ENCODE measurements at regions not wholly inside any gene's neighbourhood (a gene's known extent, or its start where the extent isn't known, plus 50 kb on each side); places are given as distances from the start of the nearest gene placed in this dataset.

DNA sequence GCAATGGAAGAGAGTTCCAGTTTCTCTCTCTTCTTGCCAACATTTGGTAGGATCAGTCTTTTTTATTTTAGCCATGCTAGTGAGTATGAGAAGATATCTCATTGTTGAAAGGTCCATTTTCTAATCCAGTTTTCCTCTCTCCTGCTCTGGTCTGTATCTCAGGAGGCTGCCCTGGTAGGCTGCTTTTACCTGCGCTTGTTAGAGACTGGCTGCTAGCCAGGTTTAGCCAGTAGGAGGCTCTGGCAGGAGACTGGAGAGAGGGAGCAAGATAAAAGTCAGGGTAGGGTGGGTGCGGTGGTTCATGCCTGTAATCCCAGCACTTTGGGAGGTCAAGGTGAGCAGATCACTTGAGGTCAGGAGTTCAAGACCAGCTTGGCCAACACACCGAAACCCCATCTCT, 68.6 kb upstream of the FOXP4 start:
- H4K20me1 ChIP-seq = no peaks in the 10 kb centered on the region
- peaks cover 8 to 37% (median 19%) of the 10 kb centered on the region in 10 experiments for H3K4me1 ChIP-seq
- H3K27ac ChIP-seq = no peak overlapping the region
- no peak overlapping the region for H3K9ac ChIP-seq
- H3K4me3 ChIP-seq = no peak overlapping the region
- H3K36me3 ChIP-seq = no peaks in the 10 kb centered on the region
- no peak overlapping the region for H3K4me2 ChIP-seq
- no peaks in the 10 kb centered on the region for H3K27me3 ChIP-seq
- no peaks in the 10 kb centered on the region for H3K9me3 ChIP-seq (replicated peaks in 1 of 11)
- TF ChIP-seq Cebpa-rat (IDR thresholded peaks at IDR 0.05) = no peak

DNA sequence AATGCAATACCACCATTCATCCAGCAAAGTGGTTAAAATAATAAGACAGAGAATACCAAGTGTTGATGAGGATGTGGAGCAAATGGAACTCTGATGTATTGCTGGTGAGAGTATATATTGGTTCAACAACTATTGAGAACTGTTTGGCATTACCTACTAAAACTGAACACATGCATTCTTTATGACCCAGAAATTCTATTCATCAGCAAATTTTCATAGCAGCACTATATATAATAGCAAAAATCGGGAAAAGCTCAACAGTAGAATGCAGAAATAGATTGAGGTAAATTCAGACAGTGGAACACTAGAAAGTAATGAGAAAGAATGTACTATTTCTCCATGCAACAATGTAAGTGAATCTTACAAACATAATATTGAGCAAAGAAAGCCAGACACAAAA, 62.2 kb upstream of the FOXP4 start:
- no peaks in the 10 kb centered on the region for H3K36me3 ChIP-seq
- peaks cover 7 to 17% (median 13%) of the 10 kb centered on the region in 10 experiments; a peak in 19 of 20 replicates for H3K4me1 ChIP-seq
- H3K4me3 ChIP-seq = no peak overlapping the region
- no peak for TF ChIP-seq Cebpa-rat (IDR thresholded peaks at IDR 0.05)
- no peaks in the 10 kb centered on the region for H3K27me3 ChIP-seq
- no peaks in the 10 kb centered on the region for H3K9me3 ChIP-seq (replicated peaks in 1 of 11)
- H3K4me2 ChIP-seq = no peak overlapping the region
- no peaks in the 10 kb centered on the region for H4K20me1 ChIP-seq
- H3K27ac ChIP-seq = no peak overlapping the region
- no peak overlapping the region for H3K9ac ChIP-seq

- peak overlapping the region; percentile 4 to 91 (median 38); a peak in 15 of 22 replicates for H3K4me2 ChIP-seq
- no peaks in the 10 kb centered on the region; a peak in 1 of 22 replicates for H4K20me1 ChIP-seq
- peaks cover 0 to 2% (median 0%) of the 10 kb centered on the region in 11 experiments; a peak in 1 of 22 replicates for H3K27me3 ChIP-seq
- no peak overlapping the region for H3K27ac ChIP-seq
- TF ChIP-seq Cebpa-rat (IDR thresholded peaks at IDR 0.05) = no peak
- H3K9me3 ChIP-seq (replicated peaks in 1 of 11) = no peaks in the 10 kb centered on the region
- peaks cover 10 to 22% (median 18%) of the 10 kb centered on the region in 10 experiments; a peak in 19 of 20 replicates for H3K4me1 ChIP-seq
- H3K36me3 ChIP-seq = no peaks in the 10 kb centered on the region
- H3K4me3 ChIP-seq = no peak overlapping the region
- H3K9ac ChIP-seq = peak overlapping the region in 2 of 11 experiments; percentile 29 to 42; a peak in 3 of 22 replicates
Measured at GRCh38 chr6:41487860-41488432, 58.2 kb upstream of the FOXP4 start.

GRCh38 chr6:41488433-41489119, 57.6 kb upstream of the FOXP4 start:
- Histone ChIP-seq H4K20me1 (no peaks in the 10 kb centered on the region; a peak in 1 of 22 replicates), H3K4me3 (no peak overlapping the region), H3K4me2 (peak overlapping the region; percentile 4 to 91 (median 38); a peak in 18 of 22 replicates), H3K36me3 (no peaks in the 10 kb centered on the region), H3K9ac (peak overlapping the region in 3 of 11 experiments; percentile 8 to 42 (median 29); a peak in 5 of 22 replicates), H3K27ac (peak overlapping the region in 1 of 11 experiments; percentile 32; a peak in 2 of 22 replicates), H3K27me3 (peaks cover 0 to 2% (median 0%) of the 10 kb centered on the region in 11 experiments; a peak in 1 of 22 replicates), H3K4me1 (peaks cover 10 to 23% (median 18%) of the 10 kb centered on the region in 10 experiments; a peak in 19 of 20 replicates), H3K9me3 (replicated peaks in 1 of 11) (no peaks in the 10 kb centered on the region)
- no peak for TF ChIP-seq Cebpa-rat (IDR thresholded peaks at IDR 0.05)

GRCh38 chr6:41489120-41489851, 56.9 kb upstream of the FOXP4 start:
- Histone ChIP-seq H3K9me3 (replicated peaks in 1 of 11) (no peaks in the 10 kb centered on the region), H3K36me3 (no peaks in the 10 kb centered on the region), H3K4me3 (no peak overlapping the region), H3K4me2 (peak overlapping the region; percentile 4 to 91 (median 38); a peak in 18 of 22 replicates), H3K9ac (peak overlapping the region in 1 of 11 experiments; percentile 8; a peak in 1 of 22 replicates), H3K27ac (peak overlapping the region in 1 of 11 experiments; percentile 32; a peak in 2 of 22 replicates), H3K4me1 (peaks cover 17 to 30% (median 25%) of the 10 kb centered on the region in 10 experiments), H4K20me1 (no peaks in the 10 kb centered on the region; a peak in 1 of 22 replicates), H3K27me3 (peaks cover 0 to 2% (median 0%) of the 10 kb centered on the region in 11 experiments; a peak in 1 of 22 replicates)
- no peak for TF ChIP-seq Cebpa-rat (IDR thresholded peaks at IDR 0.05)

DNA sequence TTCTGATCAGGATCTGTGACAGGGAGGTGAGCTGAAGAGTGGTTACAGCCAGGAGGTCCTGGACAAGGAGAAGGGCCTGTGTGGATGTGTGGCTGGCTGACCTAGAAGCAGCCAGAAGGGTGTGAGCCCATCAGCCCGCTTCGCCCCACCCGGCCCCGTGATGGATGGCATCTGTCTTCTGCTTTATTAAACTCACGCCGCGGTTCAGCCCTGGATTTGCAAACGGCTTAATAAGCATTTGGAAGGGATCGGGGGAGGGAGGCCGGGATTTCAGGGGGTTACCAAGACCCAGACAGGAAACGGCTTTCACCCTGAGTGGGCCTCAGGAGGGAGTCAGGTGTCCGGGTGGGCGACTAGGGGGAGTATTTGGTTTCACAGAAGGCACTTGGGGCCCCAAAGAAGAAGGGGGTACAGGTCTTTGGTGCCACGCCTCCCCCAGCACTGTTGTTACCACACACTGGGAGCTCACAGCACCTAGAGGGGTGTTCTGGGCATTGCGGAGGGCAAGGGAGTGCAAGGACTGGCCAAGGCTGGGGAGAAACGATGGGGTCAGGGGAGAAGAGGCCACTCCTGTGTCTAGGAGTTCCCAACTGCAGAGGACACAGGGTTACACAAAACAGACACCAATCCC, 53.8 kb upstream of the FOXP4 start:
- Histone ChIP-seq H3K27me3 (peaks cover 0 to 2% (median 0%) of the 10 kb centered on the region in 11 experiments; a peak in 1 of 22 replicates), H3K36me3 (no peaks in the 10 kb centered on the region), H3K4me1 (peaks cover 25 to 41% (median 34%) of the 10 kb centered on the region in 10 experiments)

GRCh38 chr6:41494212-41495110, 51.7 kb upstream of the FOXP4 start:
- no peak for TF ChIP-seq Cebpa-rat (IDR thresholded peaks at IDR 0.05)
- Histone ChIP-seq H3K27me3 (peaks cover 0 to 2% (median 0%) of the 10 kb centered on the region in 11 experiments; a peak in 1 of 22 replicates), H3K4me2 (peak overlapping the region; percentile 43 to 72 (median 61)), H3K27ac (no peak overlapping the region), H3K9ac (no peak overlapping the region), H3K36me3 (no peaks in the 10 kb centered on the region), H3K9me3 (replicated peaks in 1 of 11) (no peaks in the 10 kb centered on the region), H4K20me1 (no peaks in the 10 kb centered on the region), H3K4me1 (peaks cover 12 to 22% (median 18%) of the 10 kb centered on the region in 10 experiments), H3K4me3 (no peak overlapping the region)

More for the DNA sequence above, 53.8 kb upstream of the FOXP4 start:
- Histone ChIP-seq H3K4me3 (no peak overlapping the region), H3K27ac (no peak overlapping the region), H4K20me1 (no peaks in the 10 kb centered on the region; a peak in 1 of 22 replicates), H3K9ac (no peak overlapping the region), H3K9me3 (replicated peaks in 1 of 11) (no peaks in the 10 kb centered on the region), H3K4me2 (peak overlapping the region in 1 of 11 experiments; percentile 5; a peak in 1 of 22 replicates)
- TF ChIP-seq Cebpa-rat (IDR thresholded peaks at IDR 0.05) = no peak

All from BLaER1 treated with 17β-estradiol and CSF1 and Interleukin-3, amounts not matched to agents 10 nM and 100 nM (cell line).